Esophagus squamous epithelium (tissue), 5 donors: ENCODE measurements at regions not wholly inside any gene's neighbourhood (a gene's known extent, or its start where the extent isn't known, plus 50 kb on each side); places are given as distances from the start of the nearest gene placed in this dataset.

Source experiments
- DNase-seq: peaks from one replicate; lab custom pipeline; 2025; lab: John Stamatoyannopoulos, UW
- H3K27ac ChIP-seq, 4 donors: fragments of 200-600 bp; sonication (generic); one replicate each; pipeline ENCODE4 v1.5.1; 2016 to 2019; ENCODE audit warnings: mild to moderate bottlenecking in 1 of 4
- H3K27me3 ChIP-seq, 4 donors: fragments of 200-600 bp; sonication (generic); 1 replicate in 3 of 4; 2 replicates in 1 of 4; pipeline versions ENCODE4 v1.5.1 to v1.6.0; 2017 to 2021; ENCODE audit warnings: antibody characterized with exemption in 1 of 4
- H3K36me3 ChIP-seq, 3 donors: fragments of 200-600 bp; sonication (generic); one replicate each; pipeline ENCODE4 v1.5.1; 2016 to 2019
- H3K4me1 ChIP-seq, 3 donors: fragments of 200-600 bp; sonication (generic); one replicate each; pipeline ENCODE4 v1.5.1; 2017 to 2019
- H3K4me3 ChIP-seq, 4 donors: fragments of 200-600 bp; sonication (generic); 1 replicate in 3 of 4; 2 replicates in 1 of 4; pipeline ENCODE4 v1.5.1; 2016 to 2019; ENCODE audit warnings: mild to moderate bottlenecking in 2 of 4, moderate library complexity in 1 of 4
- H3K9me3 ChIP-seq, 3 donors: fragments of 200-600 bp; sonication (generic); one replicate each; pipeline ENCODE4 v1.5.1; 2016 to 2019
- POLR2A ChIP-seq, 4 donors: fragments of 450-650 bp; IDR thresholded peaks; one replicate each; pipeline ENCODE4 v1.6.1; 2017; ENCODE audit warnings: antibody characterized with exemption in 4 of 4, mild to moderate bottlenecking in 4 of 4, moderate library complexity in 3 of 4
- WGBS, 2 donors: methylation state at CpG; one replicate each; pipeline ENCODE4 v1.1.5; 2018; 5-methylcytosine and 5-hydroxymethylcytosine counted together
- intact Hi-C: fragments of 100-400 bp; cut with DNase I; formaldehyde crosslinking; loops from one replicate; pipeline ENCODE4 v1.15.0; 2022
- TF ChIP-seq, protein P1 (sequence below), 6 experiments: fragments of 450-650 bp in 4 of 6; fragments of 200-600 bp in 2 of 6; sonication (generic) in 2 of 6; IDR thresholded peaks; one replicate each; pipeline ENCODE4 v1.5.1; 2016 to 2019; ENCODE audit warnings: antibody characterized with exemption in 6 of 6, mild to moderate bottlenecking in 4 of 6, moderate library complexity in 4 of 6
- donor health status: DM: yes; HTN: yes; CAD: no.

DNA sequence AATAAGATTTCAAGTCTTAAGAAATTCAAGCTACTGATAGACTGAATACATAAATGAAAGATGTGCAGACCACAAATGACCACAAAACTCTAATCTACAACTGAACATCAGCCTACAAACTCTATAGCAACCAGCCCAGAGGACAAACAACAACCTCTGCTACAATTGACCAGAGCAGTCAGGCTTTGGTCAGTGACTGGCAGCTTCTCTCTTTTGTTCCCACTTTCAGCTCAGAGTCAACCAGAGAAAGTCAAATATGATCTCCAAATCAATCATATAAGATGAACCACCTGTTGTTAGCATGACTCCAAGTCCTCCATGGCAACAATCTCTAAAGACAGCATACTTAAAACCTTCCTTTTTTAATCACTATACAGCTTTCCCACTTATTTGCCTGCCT, 996.2 kb downstream of the SUCLG1 start:
- Histone ChIP-seq H3K9me3 (no peaks in the 10 kb centered on the region), H3K27ac (no peak overlapping the region), H3K4me3 (no peak overlapping the region), H3K36me3 (no peaks in the 10 kb centered on the region), H3K4me1 (no peaks in the 10 kb centered on the region), H3K27me3 (no peaks in the 10 kb centered on the region)
- DNase-seq: no peak
- no peak for TF ChIP-seq POLR2A (IDR thresholded peaks at IDR 0.05)
- TF ChIP-seq, protein P1, sequence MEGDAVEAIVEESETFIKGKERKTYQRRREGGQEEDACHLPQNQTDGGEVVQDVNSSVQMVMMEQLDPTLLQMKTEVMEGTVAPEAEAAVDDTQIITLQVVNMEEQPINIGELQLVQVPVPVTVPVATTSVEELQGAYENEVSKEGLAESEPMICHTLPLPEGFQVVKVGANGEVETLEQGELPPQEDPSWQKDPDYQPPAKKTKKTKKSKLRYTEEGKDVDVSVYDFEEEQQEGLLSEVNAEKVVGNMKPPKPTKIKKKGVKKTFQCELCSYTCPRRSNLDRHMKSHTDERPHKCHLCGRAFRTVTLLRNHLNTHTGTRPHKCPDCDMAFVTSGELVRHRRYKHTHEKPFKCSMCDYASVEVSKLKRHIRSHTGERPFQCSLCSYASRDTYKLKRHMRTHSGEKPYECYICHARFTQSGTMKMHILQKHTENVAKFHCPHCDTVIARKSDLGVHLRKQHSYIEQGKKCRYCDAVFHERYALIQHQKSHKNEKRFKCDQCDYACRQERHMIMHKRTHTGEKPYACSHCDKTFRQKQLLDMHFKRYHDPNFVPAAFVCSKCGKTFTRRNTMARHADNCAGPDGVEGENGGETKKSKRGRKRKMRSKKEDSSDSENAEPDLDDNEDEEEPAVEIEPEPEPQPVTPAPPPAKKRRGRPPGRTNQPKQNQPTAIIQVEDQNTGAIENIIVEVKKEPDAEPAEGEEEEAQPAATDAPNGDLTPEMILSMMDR (IDR thresholded peaks at IDR 0.05): no peak
- intact Hi-C loops: no loop called here

DNA sequence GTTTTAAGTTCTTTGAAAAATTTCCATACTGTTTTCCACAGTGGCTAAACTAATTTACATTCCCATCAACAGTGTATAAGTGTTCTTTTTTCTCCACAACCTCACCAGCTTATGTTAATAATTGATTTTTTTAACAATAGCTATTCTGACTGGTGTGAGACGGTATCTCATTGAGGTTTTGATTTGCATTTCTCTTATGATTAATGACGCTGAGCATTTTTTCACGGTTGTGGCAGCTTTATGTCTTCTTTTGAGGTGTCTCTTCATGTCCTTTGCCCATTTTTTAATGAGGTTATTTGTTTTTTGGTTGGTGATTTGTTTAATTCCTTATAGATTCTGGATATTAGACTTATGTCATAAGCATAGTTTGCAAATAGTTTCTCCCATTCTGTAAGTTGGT, 997.9 kb downstream of the SUCLG1 start:
- H3K27me3 ChIP-seq: no peaks in the 10 kb centered on the region
- no peaks in the 10 kb centered on the region for H3K9me3 ChIP-seq
- WGBS, 2 donors: 68 to 72% methylated on average over 3 of the region's 3 CpGs
- H3K36me3 ChIP-seq: no peaks in the 10 kb centered on the region
- DNase-seq: no peak
- H3K4me3 ChIP-seq: no peak overlapping the region
- H3K27ac ChIP-seq: no peak overlapping the region
- H3K4me1 ChIP-seq: no peaks in the 10 kb centered on the region
- TF ChIP-seq, protein P1 (IDR thresholded peaks at IDR 0.05): no peak
- no peak for TF ChIP-seq POLR2A (IDR thresholded peaks at IDR 0.05)
- intact Hi-C loops: no loop called here

DNA sequence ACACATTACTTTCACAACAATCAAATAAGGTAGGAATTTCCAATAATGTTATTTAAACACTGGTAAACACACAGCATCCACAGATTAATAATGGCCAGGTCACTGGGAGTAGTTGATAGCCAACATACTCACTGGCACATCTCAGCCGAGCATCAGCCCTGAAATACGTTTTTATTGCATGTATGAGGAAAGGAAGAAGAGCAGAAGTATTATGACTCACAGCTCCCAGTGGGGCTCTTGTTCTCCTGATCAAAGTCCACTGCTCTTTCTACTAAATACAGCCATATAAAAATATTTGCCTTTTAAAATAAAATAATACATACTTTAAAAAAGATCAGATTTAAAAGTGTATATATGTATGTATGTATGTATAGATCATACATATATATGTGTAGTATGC, 999.6 kb downstream of the SUCLG1 start:
- intact Hi-C loops: no loop called here
- Histone ChIP-seq H3K9me3 (no peaks in the 10 kb centered on the region), H3K27ac (no peak overlapping the region), H3K27me3 (no peaks in the 10 kb centered on the region), H3K4me3 (no peak overlapping the region), H3K36me3 (no peaks in the 10 kb centered on the region), H3K4me1 (no peaks in the 10 kb centered on the region)
- no peak for DNase-seq
- TF ChIP-seq POLR2A (IDR thresholded peaks at IDR 0.05): no peak
- TF ChIP-seq, protein P1 (IDR thresholded peaks at IDR 0.05): no peak
- WGBS, 2 donors: 59 to 68% methylated on average over 2 of the region's 2 CpGs

DNA sequence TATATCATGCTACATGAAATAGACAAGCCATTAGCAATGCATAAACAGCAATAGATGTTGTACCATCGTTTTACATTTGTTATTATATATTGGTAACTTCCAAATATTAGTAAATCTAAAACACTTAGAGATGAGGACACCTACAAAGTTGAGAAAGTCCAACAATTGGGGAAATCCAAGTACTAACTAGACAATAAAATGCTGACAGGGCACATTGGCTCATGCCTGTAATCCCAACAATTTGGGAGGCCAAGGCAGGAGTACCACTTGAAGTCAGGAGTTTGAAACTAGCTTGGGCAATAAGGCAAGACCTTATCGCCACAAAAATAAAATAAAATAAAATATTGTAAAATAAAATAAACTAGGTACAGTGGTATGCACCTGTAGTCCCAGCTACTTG, 1023.1 kb downstream of the SUCLG1 start:
- Histone ChIP-seq H3K27ac (no peak overlapping the region), H3K4me3 (no peak overlapping the region), H3K27me3 (no peaks in the 10 kb centered on the region), H3K4me1 (no peaks in the 10 kb centered on the region), H3K36me3 (no peaks in the 10 kb centered on the region), H3K9me3 (no peaks in the 10 kb centered on the region)
- WGBS, 2 donors: 55 to 69% methylated on average over 2 of the region's 2 CpGs
- TF ChIP-seq, protein P1 (IDR thresholded peaks at IDR 0.05): no peak
- intact Hi-C loops: no loop called here
- no peak for DNase-seq

DNA sequence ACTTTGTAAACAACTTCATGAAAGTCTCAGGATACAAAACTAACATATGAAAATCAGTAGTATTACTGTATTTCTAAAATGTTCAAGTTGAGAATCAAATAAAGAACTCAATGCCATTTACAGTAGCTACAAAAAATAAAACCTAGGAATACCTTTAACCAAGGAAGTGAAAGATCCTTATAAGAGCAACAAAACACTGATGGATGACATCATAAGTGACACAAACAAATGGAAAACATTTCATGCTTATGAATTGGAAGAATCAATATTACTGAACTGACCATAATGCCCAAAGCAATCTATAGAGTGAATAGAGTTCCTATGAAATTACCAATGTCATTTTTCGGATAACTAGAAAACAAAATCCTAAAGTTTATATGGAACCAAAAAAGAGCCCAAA, 1038.1 kb downstream of the SUCLG1 start:
- DNase-seq: no peak
- H3K27ac ChIP-seq: no peak overlapping the region
- no peak overlapping the region for H3K4me3 ChIP-seq
- no peaks in the 10 kb centered on the region for H3K4me1 ChIP-seq
- TF ChIP-seq, protein P1 (IDR thresholded peaks at IDR 0.05): no peak
- TF ChIP-seq POLR2A (IDR thresholded peaks at IDR 0.05): no peak
- 81 to 83% methylated on average over 1 of the region's 1 CpG for WGBS, 2 donors
- H3K36me3 ChIP-seq: no peaks in the 10 kb centered on the region
- intact Hi-C loops: no loop called here
- H3K9me3 ChIP-seq: peaks cover 0 to 26% (median 17%) of the 10 kb centered on the region in 3 donors
- no peaks in the 10 kb centered on the region for H3K27me3 ChIP-seq
